CD14-positive monocyte (primary cell): ENCODE measurements at regions not wholly inside any gene's neighbourhood (a gene's known extent, or its start where the extent isn't known, plus 50 kb on each side); places are given as distances from the start of the nearest gene placed in this dataset.

ENCODE experiments used
- DNase-seq, 3 donors: peaks; one replicate each; pipeline ENCODE4 v3.0.0-alpha.2; 2011 to 2022
- H2AFZ ChIP-seq: 2 replicates; pipeline ENCODE4 v1.6.0; 2012; ENCODE audit warnings: mild to moderate bottlenecking, low read depth, low read length, inconsistent platforms; ENCODE audit not compliant: insufficient read depth, poor library complexity, severe bottlenecking
- H3K27ac ChIP-seq, 2 donors: 1 replicate in 1 of 2; 2 replicates in 1 of 2; pipeline ENCODE4 v1.5.1; 2012 to 2013; ENCODE audit warnings: low read length in 2 of 2, control low read depth in 1 of 2, inconsistent platforms in 1 of 2, low read depth in 1 of 2, mild to moderate bottlenecking in 1 of 2
- H3K27me3 ChIP-seq, 2 donors: one replicate each; pipeline versions ENCODE4 v1.6.0 to v1.6.1; 2011 to 2013; ENCODE audit warnings: low read length in 2 of 2; ENCODE audit not compliant: control insufficient read depth in 2 of 2, insufficient read depth in 2 of 2
- H3K36me3 ChIP-seq, 2 donors: replicated peaks in 1 of 2; 1 replicate in 1 of 2; 2 replicates in 1 of 2; pipeline versions ENCODE4 v1.5.1 to v1.6.1; 2012 to 2013; ENCODE audit warnings: low read length in 2 of 2, control low read depth in 1 of 2, inconsistent platforms in 1 of 2, mild to moderate bottlenecking in 1 of 2; ENCODE audit not compliant: insufficient read depth in 2 of 2, control insufficient read depth in 1 of 2
- H3K4me1 ChIP-seq, 2 donors: 1 replicate in 1 of 2; 2 replicates in 1 of 2; pipeline versions ENCODE4 v1.5.1 to v1.6.1; 2012 to 2013; ENCODE audit warnings: low read length in 2 of 2, control low read depth in 1 of 2, inconsistent platforms in 1 of 2, mild to moderate bottlenecking in 1 of 2, moderate library complexity in 1 of 2; ENCODE audit not compliant: insufficient read depth in 2 of 2, control insufficient read depth in 1 of 2
- H3K4me2 ChIP-seq: replicated peaks from 2 replicates; pipeline ENCODE3; 2012; ENCODE audit warnings: low read length, moderate library complexity, mild to moderate bottlenecking; ENCODE audit not compliant: poor library complexity, severe bottlenecking; ENCODE audit errors: extremely low read depth
- H3K4me3 ChIP-seq, 3 experiments: fragments of 200-600 bp in 1 of 3; sonication (generic) in 1 of 3; replicated peaks in 1 of 3; 1 replicate in 2 of 3; 2 replicates in 1 of 3; pipeline ENCODE4 v1.5.1; 2011 to 2013; ENCODE audit warnings: low read length in 3 of 3, mild to moderate bottlenecking in 3 of 3, control low read depth in 2 of 3, low read depth in 2 of 3, inconsistent platforms in 1 of 3, moderate library complexity in 1 of 3
- H3K79me2 ChIP-seq: 2 replicates; pipeline ENCODE4 v1.6.0; 2012; ENCODE audit warnings: mild to moderate bottlenecking, control low read depth, inconsistent platforms, low read length, moderate library complexity; ENCODE audit not compliant: insufficient read depth
- H3K9ac ChIP-seq: 2 replicates; pipeline ENCODE4 v1.6.0; 2017; ENCODE audit warnings: low read length, mild to moderate bottlenecking; ENCODE audit not compliant: insufficient read depth, poor library complexity, severe bottlenecking
- H3K9me3 ChIP-seq, 2 donors: replicated peaks in 1 of 2; 1 replicate in 1 of 2; 2 replicates in 1 of 2; pipeline versions ENCODE4 v1.5.1 to v1.6.1; 2012 to 2013; ENCODE audit warnings: low read length in 2 of 2, control low read depth in 1 of 2; ENCODE audit not compliant: control insufficient read depth in 1 of 2, insufficient read depth in 1 of 2
- H4K20me1 ChIP-seq: 2 replicates; pipeline ENCODE4 v1.6.0; 2012; ENCODE audit warnings: mild to moderate bottlenecking, low read length, control low read depth, moderate library complexity; ENCODE audit not compliant: insufficient read depth
- H3K27ac Mint-ChIP-seq, 7 donors: one replicate each; pipeline ENCODE4 v1.8.0; 2020; ENCODE audit warnings: mild to moderate bottlenecking in 7 of 7, mixed read lengths in 7 of 7, moderate library complexity in 6 of 7, inconsistent platforms in 2 of 7
- H3K27me3 Mint-ChIP-seq, 3 donors: one replicate each; pipeline ENCODE4 v1.8.0; 2021 to 2022; ENCODE audit warnings: low read depth in 3 of 3, mild to moderate bottlenecking in 3 of 3, mixed read lengths in 3 of 3, moderate library complexity in 3 of 3, inconsistent platforms in 1 of 3
- H3K36me3 Mint-ChIP-seq, 2 donors: one replicate each; pipeline ENCODE4 v1.8.0; 2020; ENCODE audit warnings: mixed read lengths in 2 of 2, inconsistent platforms in 1 of 2, mild to moderate bottlenecking in 1 of 2
- H3K4me1 Mint-ChIP-seq: one replicate; pipeline ENCODE4 v1.8.0; 2020; ENCODE audit warnings: mild to moderate bottlenecking, mixed read lengths
- H3K4me3 Mint-ChIP-seq, 2 donors: one replicate each; pipeline ENCODE4 v1.8.0; 2020; ENCODE audit warnings: mild to moderate bottlenecking in 2 of 2, mixed read lengths in 2 of 2, moderate library complexity in 1 of 2
- H3K9me3 Mint-ChIP-seq, 7 donors: one replicate each; pipeline ENCODE4 v1.8.0; 2020 to 2022; ENCODE audit warnings: mixed read lengths in 7 of 7, mild to moderate bottlenecking in 6 of 7, moderate library complexity in 6 of 7, inconsistent platforms in 2 of 7
- WGBS: methylation state at CpG from one replicate; pipeline ENCODE4 v1.1.5; 2013; ENCODE audit warnings: missing lambda C conversion rate; ENCODE audit not compliant: insufficient coverage; 5-methylcytosine and 5-hydroxymethylcytosine counted together
- intact Hi-C, 2 donors: fragments of 100-400 bp; cut with micrococcal nuclease; formaldehyde crosslinking; loops; one replicate each; pipeline versions ENCODE4 v1.15.0 to v1.15.1; 2023
- TF ChIP-seq, protein P1 (sequence below): fragments of 200-600 bp; IDR thresholded peaks from one replicate; pipeline ENCODE4 v1.8.0; 2022; ENCODE audit warnings: antibody characterized with exemption, mild to moderate bottlenecking

DNA sequence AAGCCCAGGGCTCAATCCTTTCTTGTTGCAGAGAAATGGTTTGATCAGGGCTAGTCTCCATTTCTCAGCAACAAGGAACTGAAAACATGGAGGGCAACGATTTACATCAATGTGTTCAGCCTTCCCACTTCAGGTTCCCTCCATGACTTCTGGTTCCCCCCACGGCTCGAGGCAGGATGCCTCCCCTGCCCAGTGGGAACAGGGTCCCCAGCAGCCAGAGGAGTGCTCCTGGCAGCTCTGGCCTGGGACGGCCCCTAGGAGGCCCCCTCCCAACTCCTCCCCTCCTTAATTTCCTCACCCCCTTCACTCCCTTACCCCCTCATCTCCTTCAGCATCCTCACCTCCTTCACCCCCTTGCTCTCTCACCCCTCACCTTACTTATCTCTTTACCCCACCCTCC lies 283.8 kb downstream of the CDC5L start:
- peaks cover 0 to 1% (median 0%) of the 10 kb centered on the region in 7 donors for H3K9me3 Mint-ChIP-seq
- H3K36me3 Mint-ChIP-seq: no peaks in the 10 kb centered on the region
- H3K27me3 ChIP-seq: no peaks in the 10 kb centered on the region
- no peak overlapping the region for H3K4me2 ChIP-seq
- no peak overlapping the region for H2AFZ ChIP-seq
- 78% methylated on average over 4 of the region's 4 CpGs for WGBS
- DNase-seq: no peak
- no peak overlapping the region for H3K27ac ChIP-seq
- H3K79me2 ChIP-seq: no peaks in the 10 kb centered on the region
- H4K20me1 ChIP-seq: no peaks in the 10 kb centered on the region
- no peak overlapping the region for H3K27ac Mint-ChIP-seq
- H3K4me3 Mint-ChIP-seq: no peak overlapping the region
- no peak overlapping the region for H3K4me3 ChIP-seq
- no peak overlapping the region for H3K9ac ChIP-seq
- no peaks in the 10 kb centered on the region for H3K36me3 ChIP-seq
- peaks cover 3 to 6% (median 3%) of the 10 kb centered on the region in 3 donors for H3K27me3 Mint-ChIP-seq
- TF ChIP-seq, protein P1, sequence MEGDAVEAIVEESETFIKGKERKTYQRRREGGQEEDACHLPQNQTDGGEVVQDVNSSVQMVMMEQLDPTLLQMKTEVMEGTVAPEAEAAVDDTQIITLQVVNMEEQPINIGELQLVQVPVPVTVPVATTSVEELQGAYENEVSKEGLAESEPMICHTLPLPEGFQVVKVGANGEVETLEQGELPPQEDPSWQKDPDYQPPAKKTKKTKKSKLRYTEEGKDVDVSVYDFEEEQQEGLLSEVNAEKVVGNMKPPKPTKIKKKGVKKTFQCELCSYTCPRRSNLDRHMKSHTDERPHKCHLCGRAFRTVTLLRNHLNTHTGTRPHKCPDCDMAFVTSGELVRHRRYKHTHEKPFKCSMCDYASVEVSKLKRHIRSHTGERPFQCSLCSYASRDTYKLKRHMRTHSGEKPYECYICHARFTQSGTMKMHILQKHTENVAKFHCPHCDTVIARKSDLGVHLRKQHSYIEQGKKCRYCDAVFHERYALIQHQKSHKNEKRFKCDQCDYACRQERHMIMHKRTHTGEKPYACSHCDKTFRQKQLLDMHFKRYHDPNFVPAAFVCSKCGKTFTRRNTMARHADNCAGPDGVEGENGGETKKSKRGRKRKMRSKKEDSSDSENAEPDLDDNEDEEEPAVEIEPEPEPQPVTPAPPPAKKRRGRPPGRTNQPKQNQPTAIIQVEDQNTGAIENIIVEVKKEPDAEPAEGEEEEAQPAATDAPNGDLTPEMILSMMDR: no peak
- H3K4me1 Mint-ChIP-seq: no peaks in the 10 kb centered on the region
- no peaks in the 10 kb centered on the region for H3K4me1 ChIP-seq
- intact Hi-C loops: no loop called here
- H3K9me3 ChIP-seq: no peaks in the 10 kb centered on the region

- Mint-ChIP-seq H3K27me3 (peaks cover 3 to 6% (median 3%) of the 10 kb centered on the region in 3 donors), H3K4me3 (no peak overlapping the region), H3K27ac (no peak overlapping the region), H3K9me3 (peaks cover 0 to 1% (median 0%) of the 10 kb centered on the region in 7 donors), H3K4me1 (no peaks in the 10 kb centered on the region), H3K36me3 (no peaks in the 10 kb centered on the region)
- 100% methylated on average over 1 of the region's 3 CpGs for WGBS
- H3K4me2 ChIP-seq: no peak overlapping the region
- no peaks in the 10 kb centered on the region for H4K20me1 ChIP-seq
- no peaks in the 10 kb centered on the region for H3K27me3 ChIP-seq
- no peaks in the 10 kb centered on the region for H3K36me3 ChIP-seq
- no peak overlapping the region for H3K9ac ChIP-seq
- H3K79me2 ChIP-seq: no peaks in the 10 kb centered on the region
- intact Hi-C loops: no loop called here
- no peaks in the 10 kb centered on the region for H3K4me1 ChIP-seq
- H3K9me3 ChIP-seq: no peaks in the 10 kb centered on the region
- H3K27ac ChIP-seq: no peak overlapping the region
- no peak overlapping the region for H2AFZ ChIP-seq
- TF ChIP-seq, protein P1: no peak
- no peak for DNase-seq
- H3K4me3 ChIP-seq: no peak overlapping the region
These were observed 284.6 kb downstream of the CDC5L start for GRCh38 chr6:44672086-44672485.
